ENCODE measurements at regions not wholly inside any gene's neighbourhood (a gene's known extent, or its start where the extent isn't known, plus 50 kb on each side); places are given as distances from the start of the nearest gene placed in this dataset.

GRCh38 chr7:110076194-110076593 lies 1014.7 kb upstream of the LRRN3 start:
- Histone ChIP-seq H3K56ac (ENCODE audit: extremely low read depth, insufficient read depth, low read length) (no peak overlapping the region), H3K23ac (ENCODE audit: low read depth, low read length) (no peak overlapping the region), H2AK9ac (replicated peaks; ENCODE audit: low read depth, low read length, poor library complexity) (no peak overlapping the region), H2AK5ac (ENCODE audit: low read depth, low read length) (no peak overlapping the region), H3K27me3 (ENCODE audit: control insufficient read depth, insufficient read depth, low read length) (no peaks in the 10 kb centered on the region), H3K4me3 (ENCODE audit: insufficient read depth, low read depth, low read length) (no peak overlapping the region), H3K4ac (ENCODE audit: low read depth, low read length) (no peak overlapping the region), H3K14ac (replicated peaks; ENCODE audit: low read depth, low read length) (no peak overlapping the region), H3K18ac (ENCODE audit: low read depth, low read length) (no peak overlapping the region), H3K4me2 (ENCODE audit: low read depth, low read length) (no peak overlapping the region), H4K20me1 (ENCODE audit: insufficient read depth, low read length) (no peaks in the 10 kb centered on the region), H3K9me3 (ENCODE audit: control insufficient read depth, insufficient read depth, low read length) (no peaks in the 10 kb centered on the region), H4K91ac (ENCODE audit: insufficient read depth, low read depth, low read length) (no peak overlapping the region), H3K4me1 (ENCODE audit: control insufficient read depth, insufficient read depth, low read length) (no peaks in the 10 kb centered on the region), H4K5ac (ENCODE audit: low read depth, low read length) (no peak overlapping the region), H3K36me3 (ENCODE audit: control insufficient read depth, insufficient read depth, low read length) (no peaks in the 10 kb centered on the region), H4K8ac (ENCODE audit: low read depth in 2 of 2, low read length in 2 of 2) (no peak overlapping the region), H3K9me1 (ENCODE audit: insufficient read depth, low read length) (no peaks in the 10 kb centered on the region), H3K27ac (ENCODE audit: insufficient read depth, low read length) (no peak overlapping the region), H2BK120ac (ENCODE audit: low read depth, low read length) (no peak overlapping the region), H2BK5ac (ENCODE audit: low read depth, low read length, poor library complexity, severe bottlenecking) (no peak overlapping the region), H3K79me1 (ENCODE audit: low read depth in 1 of 2, low read length in 2 of 2) (no peaks in the 10 kb centered on the region), H2AFZ (replicated peaks; ENCODE audit: low read length, poor library complexity) (no peak overlapping the region), H3K9ac (ENCODE audit: low read depth, low read length) (no peak overlapping the region), H2BK20ac (ENCODE audit: low read depth, low read length) (no peak overlapping the region), H2BK15ac (ENCODE audit: low read depth, low read length) (no peak overlapping the region)
- dilution Hi-C loops (cut with HindIII; ENCODE audit: low sequenced_read_pairs, unreplicated experiment), result no loop called here
- TF ChIP-seq MAFK (IDR thresholded peaks at IDR 0.05; ENCODE audit: low read depth, low read length), result no peak
- TF ChIP-seq, protein P1, sequence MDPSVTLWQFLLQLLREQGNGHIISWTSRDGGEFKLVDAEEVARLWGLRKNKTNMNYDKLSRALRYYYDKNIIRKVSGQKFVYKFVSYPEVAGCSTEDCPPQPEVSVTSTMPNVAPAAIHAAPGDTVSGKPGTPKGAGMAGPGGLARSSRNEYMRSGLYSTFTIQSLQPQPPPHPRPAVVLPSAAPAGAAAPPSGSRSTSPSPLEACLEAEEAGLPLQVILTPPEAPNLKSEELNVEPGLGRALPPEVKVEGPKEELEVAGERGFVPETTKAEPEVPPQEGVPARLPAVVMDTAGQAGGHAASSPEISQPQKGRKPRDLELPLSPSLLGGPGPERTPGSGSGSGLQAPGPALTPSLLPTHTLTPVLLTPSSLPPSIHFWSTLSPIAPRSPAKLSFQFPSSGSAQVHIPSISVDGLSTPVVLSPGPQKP (IDR thresholded peaks at IDR 0.05; ENCODE audit: borderline replicate concordance, low read depth, low read length), result no peak
- no peak for TF ChIP-seq RCOR1 (IDR thresholded peaks at IDR 0.05; ENCODE audit: insufficient replicate concordance, low read length)
- TF ChIP-seq NFE2L2 (IDR thresholded peaks at IDR 0.05; ENCODE audit: low read depth, low read length), result no peak
- TF ChIP-seq POLR2A (IDR thresholded peaks at IDR 0.05; ENCODE audit: low read depth, low read length), result no peak
- TF ChIP-seq FOS (IDR thresholded peaks at IDR 0.05; ENCODE audit: low read depth, low read length), result no peak
- no peak for TF ChIP-seq CHD1 (IDR thresholded peaks at IDR 0.05; ENCODE audit: low read depth, low read length)
- no peak for TF ChIP-seq BHLHE40 (IDR thresholded peaks at IDR 0.05; ENCODE audit: low read depth, low read length)
- TF ChIP-seq RFX5 (IDR thresholded peaks at IDR 0.05; ENCODE audit: low read depth, low read length), result no peak
- no peak for TF ChIP-seq MAZ (IDR thresholded peaks at IDR 0.05; ENCODE audit: borderline replicate concordance, low read depth, low read length)
- TF ChIP-seq MXI1 (IDR thresholded peaks at IDR 0.05; ENCODE audit: borderline replicate concordance, low read depth, low read length), result no peak
- ChIA-PET CTCF (no interaction called here), POLR2A (ENCODE audit: unreplicated experiment) (no interaction called here)
- WGBS, 2 experiments (ENCODE audit: extremely low coverage in 2 of 2, insufficient read length in 1 of 2), result no CpG with 5 or more reads among the region's 3 CpGs
- in situ Hi-C loops (cut with MboI; ENCODE audit: low sequenced_read_pairs), result no loop called here
- no TSS peak for BruUV-seq (replicated peaks)
- intact Hi-C loops (cut with micrococcal nuclease), result no loop called here
- ATAC-seq (ENCODE audit: low read depth), result no peak
- no peak for DNase-seq
